Aorta (tissue), 5 donors: ENCODE measurements at regions not wholly inside any gene's neighbourhood (a gene's known extent, or its start where the extent isn't known, plus 50 kb on each side); places are given as distances from the start of the nearest gene placed in this dataset.
"Not testable (repeated sequence)": the region's sequence is repeated elsewhere in the genome, so short reads cannot be mapped to it uniquely, and the experiment has no call there.

Experiments used
- ATAC-seq: fragments of 200-7000 bp; cut with Tn5 transposase; one replicate; pipeline ENCODE4 v1.9.1; 2022; ENCODE audit warnings: moderate library complexity; ENCODE audit not compliant: low FRiP score
- DNase-seq, 2 donors: peaks; one replicate each; pipeline ENCODE4 v3.0.0-alpha.2; 2020
- H3K27ac ChIP-seq, 2 donors: one replicate each; pipeline ENCODE4 v1.5.1; 2013; ENCODE audit warnings: low read length in 2 of 2, mild to moderate bottlenecking in 2 of 2, moderate library complexity in 2 of 2, control low read depth in 1 of 2, inconsistent platforms in 1 of 2, low read depth in 1 of 2
- H3K27me3 ChIP-seq, 2 donors: one replicate each; pipeline ENCODE4 v1.6.1; 2013; ENCODE audit warnings: control low read depth in 1 of 2, low read length in 1 of 2, mild to moderate bottlenecking in 1 of 2, moderate library complexity in 1 of 2; ENCODE audit not compliant: insufficient read depth in 2 of 2, control insufficient read depth in 1 of 2
- H3K36me3 ChIP-seq, 2 donors: one replicate each; pipeline ENCODE4 v1.6.1; 2013; ENCODE audit warnings: control low read depth in 1 of 2, low read length in 1 of 2, mild to moderate bottlenecking in 1 of 2; ENCODE audit not compliant: insufficient read depth in 2 of 2, control insufficient read depth in 1 of 2
- H3K4me1 ChIP-seq, 2 donors: one replicate each; pipeline ENCODE4 v1.6.1; 2013; ENCODE audit warnings: low read length in 2 of 2, control low read depth in 1 of 2, mild to moderate bottlenecking in 1 of 2, moderate library complexity in 1 of 2; ENCODE audit not compliant: insufficient read depth in 2 of 2, control insufficient read depth in 1 of 2
- H3K4me3 ChIP-seq, 2 donors: one replicate each; pipeline ENCODE4 v1.5.1; 2013; ENCODE audit warnings: low read length in 2 of 2, control low read depth in 1 of 2, mild to moderate bottlenecking in 1 of 2
- H3K9me3 ChIP-seq: one replicate; pipeline ENCODE4 v1.6.1; 2013; ENCODE audit warnings: mild to moderate bottlenecking, low read length; ENCODE audit not compliant: control insufficient read depth
- WGBS, 2 donors: extraction: QIAGEN DNeasy Blood & Tissue Kit; methylation state at CpG; one replicate each; pipeline ENCODE4 v1.1.7; 2013; 5-methylcytosine and 5-hydroxymethylcytosine counted together
- intact Hi-C, 2 donors: fragments of 100-400 bp; cut with DNase I; formaldehyde crosslinking; loops; one replicate each; pipeline versions ENCODE4 v1.14.2 to v1.15.0; 2022
- donor health status: healthy with polysubstance abuse.
- donor health status: Bipolar disorder and iron deficiency.
- donor health status: DM: no; HTN: no; CAD: no.
- donor health status: DM: no; HTN: no; CAD: no.
- donor health status: DM: yes; HTN: yes; CAD: no.

GRCh38 chr9:34869390-34869789, 88.7 kb upstream of the PHF24 start:
- 11 to 22% methylated on average over 2 of the region's 2 CpGs for WGBS, 2 donors
- no peak for DNase-seq
- Histone ChIP-seq H3K9me3 (no peaks in the 10 kb centered on the region), H3K27me3 (no peaks in the 10 kb centered on the region), H3K4me1 (no peaks in the 10 kb centered on the region), H3K4me3 (no peak overlapping the region), H3K36me3 (no peaks in the 10 kb centered on the region), H3K27ac (no peak overlapping the region)
- intact Hi-C loops = loop anchor here in 1 of 2 donors (10.0 kb wide), 1 partner anchor 95 kb away; no protein-coding TSS in a partner anchor
- no peak for ATAC-seq

GRCh38 chr9:34866614-34867013, 91.5 kb upstream of the PHF24 start:
- Histone ChIP-seq H3K36me3 (no peaks in the 10 kb centered on the region), H3K9me3 (peaks cover 2% of the 10 kb centered on the region), H3K27ac (no peak overlapping the region), H3K4me1 (no peaks in the 10 kb centered on the region), H3K27me3 (no peaks in the 10 kb centered on the region), H3K4me3 (no peak overlapping the region)
- ATAC-seq (no peak), DNase-seq (no peak)
- intact Hi-C loops = loop anchor here in 1 of 2 donors (10.0 kb wide), 1 partner anchor 92 kb away; no protein-coding TSS in a partner anchor

- DNase-seq (no peak), ATAC-seq (no peak)
- H3K9me3 ChIP-seq = peaks cover 2% of the 10 kb centered on the region
- H3K36me3 ChIP-seq = no peaks in the 10 kb centered on the region
- 31 to 84% methylated on average over 1 of the region's 1 CpG for WGBS, 2 donors
- intact Hi-C loops = loop anchor here in 1 of 2 donors (10.0 kb wide), 1 partner anchor 89 kb away; no protein-coding TSS in a partner anchor
- H3K4me3 ChIP-seq = no peak overlapping the region
- no peaks in the 10 kb centered on the region for H3K27me3 ChIP-seq
- H3K4me1 ChIP-seq = no peaks in the 10 kb centered on the region
- H3K27ac ChIP-seq = no peak overlapping the region
Observed at GRCh38 chr9:34863426-34863825, 94.7 kb upstream of the PHF24 start.

GRCh38 chr9:34862836-34863235, 95.2 kb upstream of the PHF24 start:
- no peaks in the 10 kb centered on the region for H3K36me3 ChIP-seq
- no peaks in the 10 kb centered on the region for H3K27me3 ChIP-seq
- DNase-seq = no peak
- H3K4me3 ChIP-seq = no peak overlapping the region
- H3K4me1 ChIP-seq = no peaks in the 10 kb centered on the region
- no peak overlapping the region for H3K27ac ChIP-seq
- no peak for ATAC-seq
- peaks cover 2% of the 10 kb centered on the region for H3K9me3 ChIP-seq
- intact Hi-C loops = loop anchor here in 1 of 2 donors (10.0 kb wide), 1 partner anchor 88 kb away; no protein-coding TSS in a partner anchor

GRCh38 chr9:34862043-34862442, 96.0 kb upstream of the PHF24 start:
- WGBS, 2 donors = 19 to 29% methylated on average over 4 of the region's 4 CpGs
- no peak overlapping the region for H3K4me3 ChIP-seq
- no peak for ATAC-seq
- no peak for DNase-seq
- peaks cover 6% of the 10 kb centered on the region for H3K9me3 ChIP-seq
- H3K36me3 ChIP-seq = no peaks in the 10 kb centered on the region
- no peaks in the 10 kb centered on the region for H3K27me3 ChIP-seq
- H3K4me1 ChIP-seq = no peaks in the 10 kb centered on the region
- intact Hi-C loops = loop anchor here in 1 of 2 donors (10.0 kb wide), 1 partner anchor 87 kb away; no protein-coding TSS in a partner anchor
- no peak overlapping the region for H3K27ac ChIP-seq

GRCh38 chr9:34855016-34855415, 103.1 kb upstream of the PHF24 start:
- H3K4me1 ChIP-seq, H3K27me3 ChIP-seq, H3K9me3 ChIP-seq, H3K4me3 ChIP-seq, DNase-seq, ATAC-seq, H3K36me3 ChIP-seq, H3K27ac ChIP-seq, intact Hi-C loops: not testable (repeated sequence)

GRCh38 chr9:34830068-34830467, 120.1 kb upstream of the CCL21 start:
- intact Hi-C loops = no loop called here
- ATAC-seq = no peak
- WGBS, 2 donors = 67 to 81% methylated on average over 1 of the region's 1 CpG
- DNase-seq = no peak
- Histone ChIP-seq H3K4me1 (no peaks in the 10 kb centered on the region), H3K27ac (no peak overlapping the region), H3K36me3 (no peaks in the 10 kb centered on the region), H3K27me3 (no peaks in the 10 kb centered on the region), H3K9me3 (no peaks in the 10 kb centered on the region), H3K4me3 (no peak overlapping the region)

GRCh38 chr9:34826999-34827538, 117.1 kb upstream of the CCL21 start:
- Histone ChIP-seq H3K4me3 (no peak overlapping the region), H3K4me1 (no peaks in the 10 kb centered on the region), H3K27ac (no peak overlapping the region), H3K27me3 (peaks cover 0 to 1% of the 10 kb centered on the region in 2 donors), H3K36me3 (no peaks in the 10 kb centered on the region), H3K9me3 (no peaks in the 10 kb centered on the region)
- intact Hi-C loops = no loop called here
- no peak for DNase-seq
- no peak for ATAC-seq

- no peak overlapping the region for H3K27ac ChIP-seq
- DNase-seq (no peak), ATAC-seq (no peak)
- no peak overlapping the region for H3K4me3 ChIP-seq
- H3K9me3 ChIP-seq = no peaks in the 10 kb centered on the region
- intact Hi-C loops = no loop called here
- H3K27me3 ChIP-seq = peaks cover 0 to 1% of the 10 kb centered on the region in 2 donors
- H3K4me1 ChIP-seq = no peaks in the 10 kb centered on the region
- no peaks in the 10 kb centered on the region for H3K36me3 ChIP-seq
- 46 to 48% methylated on average over 4 of the region's 4 CpGs for WGBS, 2 donors
Observed at GRCh38 chr9:34825775-34826174, 115.8 kb upstream of the CCL21 start.
